Trophoblast cell (in vitro differentiated cells and primary cell): ENCODE measurements at regions not wholly inside any gene's neighbourhood (a gene's known extent, or its start where the extent isn't known, plus 50 kb on each side); places are given as distances from the start of the nearest gene placed in this dataset.

Experiments used
- DNase-seq, 2 donors: peaks; one replicate each; pipeline ENCODE4 v3.0.0-alpha.2; 2016
- H2AFZ ChIP-seq: 2 replicates; pipeline ENCODE4 v1.6.1; 2013; ENCODE audit warnings: low read length, moderate library complexity, mild to moderate bottlenecking; ENCODE audit not compliant: insufficient read depth, poor library complexity
- H2AK5ac ChIP-seq: 2 replicates; pipeline ENCODE4 v1.6.1; 2013; ENCODE audit warnings: mild to moderate bottlenecking, low read length
- H2BK120ac ChIP-seq: 2 replicates; pipeline ENCODE4 v1.6.1; 2013; ENCODE audit warnings: low read length, mild to moderate bottlenecking, moderate library complexity; ENCODE audit not compliant: insufficient read depth, poor library complexity
- H2BK12ac ChIP-seq: 2 replicates; pipeline ENCODE4 v1.6.1; 2013; ENCODE audit warnings: mild to moderate bottlenecking, low read length, moderate library complexity
- H2BK5ac ChIP-seq: 2 replicates; pipeline ENCODE4 v1.6.1; 2013; ENCODE audit warnings: low read length, low read depth, moderate library complexity, mild to moderate bottlenecking; ENCODE audit not compliant: poor library complexity
- H3K14ac ChIP-seq: 2 replicates; pipeline ENCODE4 v1.6.1; 2013; ENCODE audit warnings: mild to moderate bottlenecking, low read length
- H3K18ac ChIP-seq: 2 replicates; pipeline ENCODE4 v1.6.1; 2013; ENCODE audit warnings: mild to moderate bottlenecking, low read length
- H3K23ac ChIP-seq: 2 replicates; pipeline ENCODE4 v1.6.1; 2013; ENCODE audit warnings: low read length
- H3K27ac ChIP-seq: 2 replicates; pipeline ENCODE4 v1.5.1; 2013; ENCODE audit warnings: low read depth, mild to moderate bottlenecking, inconsistent platforms, low read length, moderate library complexity
- H3K27me3 ChIP-seq: 2 replicates; pipeline ENCODE4 v1.6.1; 2013; ENCODE audit warnings: inconsistent platforms, mild to moderate bottlenecking, low read length, moderate library complexity; ENCODE audit not compliant: insufficient read depth
- H3K36me3 ChIP-seq, 2 experiments: 1 replicate in 1 of 2; 2 replicates in 1 of 2; pipeline ENCODE4 v1.6.1; 2013; ENCODE audit warnings: low read length in 2 of 2, mild to moderate bottlenecking in 2 of 2, moderate library complexity in 1 of 2; ENCODE audit not compliant: insufficient read depth in 2 of 2, control insufficient read depth in 1 of 2
- H3K4ac ChIP-seq: 2 replicates; pipeline ENCODE4 v1.6.1; 2013; ENCODE audit warnings: low read depth, mild to moderate bottlenecking, low read length, moderate library complexity
- H3K4me1 ChIP-seq, 2 experiments: 1 replicate in 1 of 2; 2 replicates in 1 of 2; pipeline ENCODE4 v1.6.1; 2013; ENCODE audit warnings: low read length in 2 of 2, mild to moderate bottlenecking in 2 of 2, moderate library complexity in 1 of 2; ENCODE audit not compliant: insufficient read depth in 2 of 2, control insufficient read depth in 1 of 2
- H3K4me2 ChIP-seq: 2 replicates; pipeline ENCODE4 v1.6.1; 2013; ENCODE audit warnings: inconsistent platforms, mild to moderate bottlenecking, low read length, moderate library complexity
- H3K4me3 ChIP-seq: 2 replicates; pipeline ENCODE4 v1.5.1; 2013; ENCODE audit warnings: mild to moderate bottlenecking, low read depth, low read length, inconsistent platforms
- H3K79me1 ChIP-seq: one replicate; pipeline ENCODE4 v1.6.1; 2013; ENCODE audit warnings: low read length
- H3K79me2 ChIP-seq: 2 replicates; pipeline ENCODE4 v1.6.1; 2013; ENCODE audit warnings: low read length, mild to moderate bottlenecking; ENCODE audit not compliant: control insufficient read depth, insufficient read depth, poor library complexity
- H3K9ac ChIP-seq: 2 replicates; pipeline ENCODE4 v1.6.1; 2013; ENCODE audit warnings: mild to moderate bottlenecking, low read length
- H3K9me3 ChIP-seq: 2 replicates; pipeline ENCODE4 v1.6.1; 2013; ENCODE audit warnings: low read depth, mild to moderate bottlenecking, control low read depth, inconsistent platforms, low read length; ENCODE audit not compliant: insufficient read depth
- H4K12ac ChIP-seq: 2 replicates; pipeline ENCODE4 v1.6.1; 2013; ENCODE audit warnings: low read depth, mild to moderate bottlenecking, low read length, moderate library complexity
- H4K8ac ChIP-seq: 2 replicates; pipeline ENCODE4 v1.6.1; 2013; ENCODE audit warnings: low read depth, mild to moderate bottlenecking, low read length, moderate library complexity
- H4K91ac ChIP-seq: one replicate; pipeline ENCODE4 v1.6.1; 2013; ENCODE audit warnings: low read depth, mild to moderate bottlenecking, low read length, moderate library complexity
- WGBS: extraction: QIAGEN DNeasy Blood & Tissue Kit; methylation state at CpG from one replicate; pipeline ENCODE4 v1.1.7; 2013; ENCODE audit warnings: missing lambda C conversion rate; ENCODE audit not compliant: insufficient read length, insufficient coverage; ENCODE audit errors: extremely low coverage; 5-methylcytosine and 5-hydroxymethylcytosine counted together

- no peak overlapping the region for H4K8ac ChIP-seq
- H3K23ac ChIP-seq = no peak overlapping the region
- H4K12ac ChIP-seq = no peak overlapping the region
- H3K4me3 ChIP-seq = no peak overlapping the region
- no peak overlapping the region for H3K27ac ChIP-seq
- no peak overlapping the region for H2AFZ ChIP-seq
- H3K4me2 ChIP-seq = no peak overlapping the region
- H3K9ac ChIP-seq = no peak overlapping the region
- H3K9me3 ChIP-seq = no peaks in the 10 kb centered on the region
- H3K27me3 ChIP-seq = no peaks in the 10 kb centered on the region
- H3K79me1 ChIP-seq = no peaks in the 10 kb centered on the region
- H3K36me3 ChIP-seq = no peaks in the 10 kb centered on the region
- no peak overlapping the region for H3K14ac ChIP-seq
- no peak for DNase-seq
- no peaks in the 10 kb centered on the region for H3K79me2 ChIP-seq
- H3K4ac ChIP-seq = no peak overlapping the region
- WGBS = no CpG with 5 or more reads among the region's 3 CpGs
- H3K4me1 ChIP-seq = no peaks in the 10 kb centered on the region
- H2BK5ac ChIP-seq = no peak overlapping the region
- H2BK120ac ChIP-seq = no peak overlapping the region
- H3K18ac ChIP-seq = no peak overlapping the region
- H2AK5ac ChIP-seq = no peak overlapping the region
- no peak overlapping the region for H2BK12ac ChIP-seq
- no peak overlapping the region for H4K91ac ChIP-seq
Measured at GRCh38 chr6:78528926-78529325, 338.4 kb upstream of the IRAK1BP1 start.

GRCh38 chr6:78530208-78530607 is 337.1 kb upstream of the IRAK1BP1 start:
- no peaks in the 10 kb centered on the region for H3K9me3 ChIP-seq
- no peaks in the 10 kb centered on the region for H3K36me3 ChIP-seq
- no peak overlapping the region for H3K14ac ChIP-seq
- no peaks in the 10 kb centered on the region for H3K79me2 ChIP-seq
- H3K18ac ChIP-seq = no peak overlapping the region
- no peaks in the 10 kb centered on the region for H3K79me1 ChIP-seq
- no peaks in the 10 kb centered on the region for H3K27me3 ChIP-seq
- no peak overlapping the region for H4K12ac ChIP-seq
- H2BK12ac ChIP-seq = no peak overlapping the region
- no CpG with 5 or more reads among the region's 3 CpGs for WGBS
- H3K4me2 ChIP-seq = no peak overlapping the region
- no peak overlapping the region for H2BK120ac ChIP-seq
- H2AK5ac ChIP-seq = no peak overlapping the region
- no peak overlapping the region for H3K23ac ChIP-seq
- no peak overlapping the region for H2AFZ ChIP-seq
- H3K4me3 ChIP-seq = no peak overlapping the region
- H3K9ac ChIP-seq = no peak overlapping the region
- H3K4me1 ChIP-seq = no peaks in the 10 kb centered on the region
- H3K27ac ChIP-seq = no peak overlapping the region
- H2BK5ac ChIP-seq = no peak overlapping the region
- H4K8ac ChIP-seq = no peak overlapping the region
- no peak for DNase-seq
- no peak overlapping the region for H3K4ac ChIP-seq
- no peak overlapping the region for H4K91ac ChIP-seq

GRCh38 chr6:78533426-78533825 is 333.9 kb upstream of the IRAK1BP1 start:
- no CpG with 5 or more reads among the region's 3 CpGs for WGBS
- no peak overlapping the region for H3K4ac ChIP-seq
- no peak overlapping the region for H3K18ac ChIP-seq
- H3K79me1 ChIP-seq = no peaks in the 10 kb centered on the region
- no peak overlapping the region for H3K4me2 ChIP-seq
- H3K79me2 ChIP-seq = no peaks in the 10 kb centered on the region
- no peak overlapping the region for H2BK120ac ChIP-seq
- no peak overlapping the region for H4K91ac ChIP-seq
- H3K4me3 ChIP-seq = no peak overlapping the region
- no peaks in the 10 kb centered on the region for H3K27me3 ChIP-seq
- no peak overlapping the region for H3K14ac ChIP-seq
- no peak overlapping the region for H3K27ac ChIP-seq
- no peak overlapping the region for H2BK12ac ChIP-seq
- no peak overlapping the region for H2AK5ac ChIP-seq
- no peak overlapping the region for H2BK5ac ChIP-seq
- no peak overlapping the region for H4K12ac ChIP-seq
- H3K9ac ChIP-seq = no peak overlapping the region
- DNase-seq = no peak
- no peaks in the 10 kb centered on the region for H3K9me3 ChIP-seq
- no peak overlapping the region for H3K23ac ChIP-seq
- no peaks in the 10 kb centered on the region for H3K36me3 ChIP-seq
- H4K8ac ChIP-seq = no peak overlapping the region
- H2AFZ ChIP-seq = no peak overlapping the region
- no peaks in the 10 kb centered on the region for H3K4me1 ChIP-seq

GRCh38 chr6:78533876-78534275 is 333.5 kb upstream of the IRAK1BP1 start:
- Histone ChIP-seq H2AK5ac (no peak overlapping the region), H3K9ac (no peak overlapping the region), H4K91ac (no peak overlapping the region), H3K23ac (no peak overlapping the region), H4K12ac (no peak overlapping the region), H2AFZ (no peak overlapping the region), H3K18ac (no peak overlapping the region), H3K9me3 (no peaks in the 10 kb centered on the region), H3K79me1 (no peaks in the 10 kb centered on the region), H3K36me3 (no peaks in the 10 kb centered on the region), H4K8ac (no peak overlapping the region), H3K27me3 (no peaks in the 10 kb centered on the region), H2BK120ac (no peak overlapping the region), H3K4me1 (no peaks in the 10 kb centered on the region), H3K4ac (no peak overlapping the region), H3K4me3 (no peak overlapping the region), H3K27ac (no peak overlapping the region), H3K79me2 (no peaks in the 10 kb centered on the region), H2BK5ac (no peak overlapping the region), H2BK12ac (no peak overlapping the region), H3K14ac (no peak overlapping the region), H3K4me2 (no peak overlapping the region)
- DNase-seq = no peak

GRCh38 chr6:78538002-78538401 is 329.3 kb upstream of the IRAK1BP1 start:
- H2AK5ac ChIP-seq = no peak overlapping the region
- no peak overlapping the region for H4K8ac ChIP-seq
- H3K27me3 ChIP-seq = no peaks in the 10 kb centered on the region
- DNase-seq = no peak
- H4K91ac ChIP-seq = no peak overlapping the region
- no peak overlapping the region for H2BK5ac ChIP-seq
- no peaks in the 10 kb centered on the region for H3K36me3 ChIP-seq
- no peaks in the 10 kb centered on the region for H3K4me1 ChIP-seq
- H3K79me2 ChIP-seq = no peaks in the 10 kb centered on the region
- no peak overlapping the region for H3K9ac ChIP-seq
- H3K79me1 ChIP-seq = no peaks in the 10 kb centered on the region
- no peak overlapping the region for H2BK120ac ChIP-seq
- no peak overlapping the region for H2BK12ac ChIP-seq
- H3K4me3 ChIP-seq = no peak overlapping the region
- no peak overlapping the region for H3K14ac ChIP-seq
- no peaks in the 10 kb centered on the region for H3K9me3 ChIP-seq
- H3K18ac ChIP-seq = no peak overlapping the region
- H2AFZ ChIP-seq = no peak overlapping the region
- H3K4me2 ChIP-seq = no peak overlapping the region
- H3K23ac ChIP-seq = no peak overlapping the region
- H3K4ac ChIP-seq = no peak overlapping the region
- H3K27ac ChIP-seq = no peak overlapping the region
- WGBS = no CpG with 5 or more reads among the region's 2 CpGs
- H4K12ac ChIP-seq = no peak overlapping the region
